Fibroblast of skin of back (primary cell): ENCODE measurements at regions not wholly inside any gene's neighbourhood (a gene's known extent, or its start where the extent isn't known, plus 50 kb on each side); places are given as distances from the start of the nearest gene placed in this dataset.
"Not testable (repeated sequence)": the region's sequence is repeated elsewhere in the genome, so short reads cannot be mapped to it uniquely, and the experiment has no call there.

Source experiments
- DNase-seq: peaks from one replicate; pipeline ENCODE4 v3.0.0-alpha.2; 2013

GRCh38 chr20:60765821-60766403 is 486.1 kb upstream of the CDH4 start:
- DNase-seq = no peak

- DNase-seq = no peak
Observed at GRCh38 chr20:60768216-60768615, 483.8 kb upstream of the CDH4 start.

DNA sequence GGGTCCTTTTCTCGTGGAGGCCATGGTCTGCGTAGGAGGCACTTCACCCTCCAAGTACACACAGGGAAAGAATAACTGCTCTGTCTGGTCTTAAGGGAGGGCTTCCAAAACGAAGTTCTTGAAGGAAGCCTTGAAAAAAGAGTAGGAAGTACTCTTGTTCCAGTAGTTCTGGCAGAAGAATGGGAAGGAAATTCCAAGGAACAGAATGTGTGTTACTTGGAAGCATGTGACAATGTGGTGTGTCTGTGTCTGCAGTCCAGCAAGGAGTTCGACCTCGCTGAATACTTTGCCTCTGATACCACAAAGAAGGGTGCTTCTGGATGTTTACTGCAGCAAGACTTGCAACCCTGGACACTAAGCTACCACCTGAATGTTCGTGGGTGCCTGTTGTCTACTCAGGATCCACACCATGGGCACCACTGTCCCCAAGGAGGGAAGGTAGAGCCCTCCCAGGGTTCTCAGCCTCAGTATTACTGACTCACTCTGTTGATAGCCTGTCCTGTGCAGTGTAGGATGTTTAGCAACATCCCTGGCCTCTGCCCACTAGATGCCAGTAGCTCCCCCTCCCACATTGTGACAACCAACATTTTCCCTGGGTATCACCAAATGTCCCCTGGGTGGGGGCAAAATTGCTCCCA is 471.6 kb upstream of the CDH4 start:
- no peak for DNase-seq

GRCh38 chr20:60782959-60783625 is 469.0 kb upstream of the CDH4 start:
- DNase-seq = no peak

DNA sequence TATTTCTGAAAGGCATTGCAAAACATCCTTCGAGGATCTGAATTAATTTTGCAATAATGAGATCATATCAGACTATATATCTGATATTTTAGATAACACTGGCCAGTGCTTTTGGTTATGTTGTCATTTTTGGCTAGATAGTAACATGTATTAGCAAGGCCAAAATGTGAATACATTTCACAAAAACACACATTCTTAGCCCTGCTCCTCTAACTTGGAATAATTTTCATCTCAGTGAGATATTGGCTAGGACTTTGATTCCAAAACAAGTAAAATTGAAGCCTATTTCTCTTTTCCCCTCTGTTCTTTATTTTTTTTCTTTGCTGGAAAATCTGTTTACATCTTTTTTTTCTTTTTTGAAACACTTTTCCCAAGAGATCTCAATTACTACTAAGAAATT is 466.8 kb upstream of the CDH4 start:
- DNase-seq = no peak

DNA sequence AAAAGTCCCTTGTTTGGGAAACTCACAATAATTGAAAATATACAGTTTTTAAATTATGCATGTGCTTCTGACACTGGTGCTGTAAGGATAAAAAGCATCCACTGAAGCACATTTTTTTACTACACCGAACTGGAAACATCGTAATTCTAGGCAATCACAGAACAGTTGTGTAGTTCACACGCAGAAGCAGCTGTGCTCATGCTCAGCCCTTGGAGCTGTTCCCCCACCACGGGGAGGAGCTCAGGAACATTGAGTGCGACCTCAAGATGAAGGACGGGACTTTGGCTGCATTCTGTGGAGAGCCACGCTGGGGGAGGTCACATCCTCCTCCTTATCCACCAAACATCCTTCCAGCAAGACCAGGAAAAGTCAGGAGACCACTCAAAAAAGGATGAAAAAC is 466.3 kb upstream of the CDH4 start:
- DNase-seq = no peak

DNA sequence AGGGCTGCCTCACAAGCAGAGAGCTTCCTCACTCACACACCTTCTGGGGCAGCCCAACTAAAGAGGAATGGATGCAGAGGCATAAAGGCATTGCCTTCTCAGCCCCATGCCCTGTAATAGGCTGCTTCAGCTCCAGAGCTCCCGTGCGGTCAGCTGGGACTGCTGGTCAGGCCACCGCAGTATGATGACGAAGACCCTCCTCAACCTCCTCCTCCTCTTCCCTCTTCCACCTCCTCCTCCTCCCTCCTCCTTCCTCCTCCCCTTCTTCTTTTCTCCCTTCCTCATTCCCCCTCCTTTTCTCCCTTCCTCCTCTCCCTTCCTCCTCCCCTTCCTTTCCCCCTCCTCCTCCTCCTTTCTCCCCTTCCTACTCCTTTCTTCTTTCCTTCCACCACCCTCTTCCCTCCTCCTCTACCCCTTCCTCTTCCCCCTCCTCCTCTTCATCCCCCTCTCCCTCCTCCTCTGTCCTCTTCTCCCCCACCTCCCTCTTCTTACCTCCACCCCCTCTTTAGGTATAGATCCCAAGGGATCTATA is 465.3 kb upstream of the CDH4 start:
- no peak for DNase-seq

- no peak for DNase-seq
Observed at GRCh38 chr20:60787276-60787675, 464.8 kb upstream of the CDH4 start.

DNA sequence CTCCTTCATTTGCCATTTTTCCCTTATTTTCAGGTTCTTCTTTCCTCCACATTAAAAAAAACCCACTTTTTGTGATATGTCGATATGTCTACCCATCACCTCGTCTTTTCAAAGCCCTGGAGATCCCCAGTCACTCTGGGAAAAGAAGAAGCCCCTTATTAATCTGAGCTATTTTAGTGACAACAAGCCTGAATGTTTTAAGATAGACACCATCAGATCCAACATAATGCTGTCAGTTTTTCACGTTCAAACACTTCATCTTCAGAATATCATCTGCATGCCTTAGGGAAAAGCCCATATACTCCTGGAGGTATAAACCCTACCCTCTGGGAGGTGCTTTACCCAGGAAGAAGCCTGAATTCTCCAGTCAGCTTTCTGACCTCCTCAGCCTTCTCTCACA is 464.0 kb upstream of the CDH4 start:
- DNase-seq = no peak

- DNase-seq = no peak
Observed at GRCh38 chr20:60789399-60789798, 462.7 kb upstream of the CDH4 start.

DNA sequence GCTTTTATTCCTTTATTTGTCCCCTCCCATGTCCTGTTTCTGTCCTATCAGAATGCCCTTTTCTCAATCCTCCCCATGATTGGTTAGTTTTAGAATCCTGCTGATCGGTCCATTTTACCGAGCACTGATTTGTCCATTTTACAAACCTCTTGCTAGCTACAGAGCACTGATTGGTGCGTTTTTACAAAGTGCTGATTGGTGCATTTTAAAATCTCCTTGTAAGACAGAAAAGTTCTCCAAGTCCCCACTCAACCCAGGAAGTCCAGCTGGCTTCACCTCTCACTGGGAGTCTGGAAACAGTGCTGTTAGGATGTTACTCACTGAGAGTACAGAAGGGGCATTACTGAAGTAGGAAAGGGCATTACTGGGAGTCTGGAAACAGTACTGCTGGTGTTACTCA is 461.7 kb upstream of the CDH4 start:
- not testable (repeated sequence) for DNase-seq

GRCh38 chr20:60791823-60792222 is 460.2 kb upstream of the CDH4 start:
- no peak for DNase-seq

DNA sequence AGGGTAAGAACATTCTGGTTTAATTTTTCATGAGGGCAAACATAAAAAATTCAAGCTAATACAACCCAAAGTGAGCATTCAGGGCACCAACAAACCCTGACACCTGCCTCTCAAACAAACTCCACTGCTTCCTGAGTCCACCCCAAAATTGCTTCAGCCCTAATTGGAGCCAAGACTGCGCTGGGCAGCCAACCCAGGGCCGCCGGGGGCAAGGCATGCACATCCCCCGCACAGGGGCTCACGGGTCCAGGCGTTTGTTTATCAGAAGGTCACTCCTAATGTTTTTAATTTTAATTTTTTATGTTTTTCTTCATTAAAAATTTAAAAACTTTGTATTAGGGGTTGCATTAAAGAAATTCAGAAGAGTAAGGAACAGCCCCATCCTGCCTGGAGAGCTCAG is 459.1 kb upstream of the CDH4 start:
- DNase-seq = no peak

GRCh38 chr20:60794674-60795073 is 457.4 kb upstream of the CDH4 start:
- no peak for DNase-seq

- no peak for DNase-seq
Observed at GRCh38 chr20:60795651-60796050, 456.4 kb upstream of the CDH4 start.

DNA sequence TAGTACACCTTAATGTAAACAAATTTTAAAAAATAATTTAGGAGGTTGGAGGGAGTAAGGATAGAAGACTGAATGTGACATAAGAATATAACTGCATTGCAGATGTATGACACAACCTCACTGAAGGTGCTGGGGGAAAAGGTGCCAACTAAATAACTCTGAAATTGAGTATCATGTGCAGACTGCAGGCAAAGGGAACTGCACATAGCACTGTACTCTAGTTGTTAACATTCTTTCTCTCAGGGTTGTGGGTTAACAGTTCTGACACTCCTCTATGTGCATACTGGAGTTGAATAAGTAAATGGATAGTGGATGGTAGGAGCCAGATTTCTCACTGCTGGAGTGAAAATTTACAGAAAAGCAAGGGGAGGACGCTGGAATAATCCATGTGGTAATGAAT is 451.9 kb upstream of the CDH4 start:
- no peak for DNase-seq

DNA sequence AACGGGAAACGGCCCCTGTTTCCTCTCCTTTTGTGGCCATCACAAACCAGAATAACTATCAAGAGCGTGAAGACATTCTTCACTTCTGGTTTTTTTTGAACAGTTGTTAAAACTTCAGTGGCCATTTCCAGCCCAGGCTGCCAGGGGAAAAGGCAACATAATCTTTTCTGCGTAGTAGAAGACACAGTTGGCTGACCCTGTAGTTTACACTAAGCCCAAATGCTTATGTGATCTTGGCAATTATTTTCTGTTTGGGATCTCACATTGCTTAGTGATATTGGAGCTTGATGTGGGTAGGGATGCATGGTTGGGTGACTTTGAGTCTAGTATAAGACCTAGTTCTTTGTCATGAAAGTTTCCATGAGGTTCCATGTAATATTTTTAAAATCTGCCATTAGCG is 449.4 kb upstream of the CDH4 start:
- no peak for DNase-seq

DNA sequence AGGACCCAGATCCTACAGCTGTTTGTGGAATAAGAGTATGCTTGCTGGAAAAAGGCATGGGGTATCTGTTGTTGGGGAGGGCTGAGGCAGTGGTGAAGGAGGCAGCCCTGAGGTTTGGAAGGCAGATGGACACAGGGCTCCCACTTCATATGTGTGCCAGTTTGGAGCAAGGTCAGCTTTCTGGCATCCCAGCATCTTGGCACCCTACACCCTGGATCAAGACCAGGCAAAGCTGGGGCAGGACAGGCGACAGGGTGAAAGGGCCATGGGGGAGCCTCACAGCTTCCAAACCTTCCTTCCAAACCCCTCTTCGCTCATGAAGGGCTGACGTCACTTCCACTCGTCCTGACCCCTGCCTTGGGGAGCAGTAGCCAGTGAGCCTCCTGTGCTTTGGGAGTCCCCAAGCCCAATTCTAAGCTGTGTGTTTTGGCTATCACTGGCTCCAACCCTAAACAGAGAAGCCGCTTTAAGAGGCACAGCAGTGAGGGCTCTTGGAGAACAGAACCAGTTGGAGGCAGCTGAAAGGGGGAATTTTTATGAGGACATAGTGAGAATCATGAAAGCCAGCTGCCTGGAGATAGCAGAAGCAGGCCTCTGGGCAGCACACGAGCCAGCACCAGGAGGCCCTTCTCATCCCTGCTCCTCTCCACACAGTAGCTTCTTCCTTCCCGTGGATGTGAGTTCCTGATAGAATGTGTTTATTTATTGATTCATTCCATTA is 448.6 kb upstream of the CDH4 start:
- DNase-seq = no peak

DNA sequence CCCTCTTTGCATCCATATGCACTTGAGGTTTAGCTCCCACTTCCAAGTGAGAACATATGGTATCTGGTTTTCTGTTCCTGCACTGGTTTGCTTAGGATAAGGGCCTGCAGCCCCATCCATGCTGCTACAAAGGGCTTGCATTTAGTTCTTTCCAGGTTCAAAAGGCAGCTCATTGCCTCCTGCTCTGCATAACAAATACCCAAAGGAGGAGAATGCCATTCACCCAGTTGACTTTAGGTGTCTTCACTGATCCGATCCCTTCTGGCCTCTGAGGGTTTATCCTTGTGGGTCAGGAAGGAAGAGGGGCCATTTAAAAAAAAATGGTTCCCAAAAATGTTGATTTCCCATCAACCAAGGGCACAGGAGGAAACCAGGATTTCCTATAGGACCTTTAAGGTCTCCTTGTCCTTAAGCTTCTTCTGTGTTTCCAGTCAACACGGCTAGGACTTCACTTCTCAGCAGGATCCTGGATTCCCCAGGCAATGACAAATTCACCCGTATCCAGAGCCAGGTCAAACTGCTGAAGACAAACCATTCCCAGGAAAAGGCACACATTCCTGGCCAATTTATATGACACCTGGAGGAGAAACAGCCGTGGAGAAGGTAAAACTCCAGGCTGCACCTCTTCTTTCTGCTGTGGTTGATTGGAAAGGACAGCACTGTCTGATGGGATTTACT is 447.7 kb upstream of the CDH4 start:
- no peak for DNase-seq

DNA sequence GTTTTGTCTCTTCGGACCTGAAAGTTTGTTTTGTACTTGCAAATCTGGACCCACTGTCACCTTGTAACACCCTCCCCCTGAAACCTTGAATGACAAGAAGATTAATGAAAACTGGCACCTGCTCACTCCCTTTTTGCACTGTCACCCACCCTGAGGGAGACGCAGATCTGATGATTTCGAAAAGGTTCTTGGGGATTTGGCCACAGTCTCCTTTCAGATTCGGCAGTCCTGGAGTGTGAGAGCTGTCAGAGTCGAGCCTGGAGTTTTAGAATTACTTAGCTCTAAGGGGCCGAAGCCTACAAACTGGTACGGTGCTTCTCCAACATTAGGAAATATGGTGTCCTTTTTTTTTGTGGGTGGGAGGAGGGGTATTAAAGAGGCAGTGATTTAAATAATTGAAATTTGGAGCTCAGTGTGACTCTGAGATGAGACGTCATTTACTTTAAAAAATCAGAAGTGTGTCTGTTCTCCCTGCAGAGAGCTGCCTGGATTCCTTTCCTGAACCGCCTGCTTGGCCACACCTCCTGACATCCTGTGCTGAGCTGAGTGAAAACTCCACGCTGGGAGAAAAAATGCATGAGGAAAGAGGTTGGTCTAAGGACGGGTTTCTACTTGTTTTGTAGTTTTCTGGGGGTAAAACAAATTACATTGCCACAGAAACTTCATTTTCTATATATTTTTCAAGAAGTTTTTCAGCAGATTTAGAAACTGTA is 447.0 kb upstream of the CDH4 start:
- DNase-seq = no peak

GRCh38 chr20:60806354-60806753 is 445.7 kb upstream of the CDH4 start:
- DNase-seq = no peak

DNA sequence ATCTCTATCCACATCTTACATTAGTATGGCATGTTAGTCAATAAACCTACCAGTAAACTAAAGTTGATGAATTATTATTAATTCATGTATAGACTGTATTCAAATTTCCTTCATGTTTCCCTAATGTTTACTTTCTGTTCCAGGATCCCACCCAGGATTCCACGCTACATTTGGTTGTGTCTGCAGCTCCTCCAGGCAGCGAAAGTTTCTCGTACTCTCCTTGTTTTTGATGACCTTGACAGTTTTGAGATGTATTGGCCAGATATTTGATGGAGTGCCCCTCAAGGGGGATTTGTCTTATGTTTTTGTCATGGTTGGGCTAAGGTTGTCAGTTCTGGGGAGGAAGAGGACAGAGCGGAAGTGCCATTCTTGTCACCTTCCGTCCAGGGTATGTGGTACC is 445.2 kb upstream of the CDH4 start:
- no peak for DNase-seq
